GM12878 (cell line): ENCODE measurements at regions not wholly inside any gene's neighbourhood (a gene's known extent, or its start where the extent isn't known, plus 50 kb on each side); places are given as distances from the start of the nearest gene placed in this dataset.

ENCODE experiments used
- GABPA ChIP-seq: IDR thresholded peaks from 2 replicates; pipeline ENCODE4 v1.6.1; 2014; ENCODE audit warnings: antibody characterized with exemption, low read depth, mild to moderate bottlenecking, inconsistent platforms
- PML ChIP-seq: IDR thresholded peaks from 2 replicates; pipeline ENCODE4 v1.6.1; 2012; ENCODE audit warnings: low read length, inconsistent platforms
- TF ChIP-seq, protein P1 (sequence below), 3 experiments: IDR thresholded peaks in 2 of 3; conservative IDR thresholded peaks in 1 of 3; 2 replicates each; pipeline ENCODE4 v1.5.1; 2011; ENCODE audit warnings: low read depth in 3 of 3, low read length in 3 of 3, mild to moderate bottlenecking in 3 of 3, control low read depth in 2 of 3, moderate library complexity in 2 of 3, inconsistent platforms in 1 of 3, mixed read lengths in 1 of 3; ENCODE audit not compliant: control insufficient read depth in 2 of 3, insufficient read depth in 1 of 3; ENCODE audit errors: extremely low read depth in 1 of 3

DNA sequence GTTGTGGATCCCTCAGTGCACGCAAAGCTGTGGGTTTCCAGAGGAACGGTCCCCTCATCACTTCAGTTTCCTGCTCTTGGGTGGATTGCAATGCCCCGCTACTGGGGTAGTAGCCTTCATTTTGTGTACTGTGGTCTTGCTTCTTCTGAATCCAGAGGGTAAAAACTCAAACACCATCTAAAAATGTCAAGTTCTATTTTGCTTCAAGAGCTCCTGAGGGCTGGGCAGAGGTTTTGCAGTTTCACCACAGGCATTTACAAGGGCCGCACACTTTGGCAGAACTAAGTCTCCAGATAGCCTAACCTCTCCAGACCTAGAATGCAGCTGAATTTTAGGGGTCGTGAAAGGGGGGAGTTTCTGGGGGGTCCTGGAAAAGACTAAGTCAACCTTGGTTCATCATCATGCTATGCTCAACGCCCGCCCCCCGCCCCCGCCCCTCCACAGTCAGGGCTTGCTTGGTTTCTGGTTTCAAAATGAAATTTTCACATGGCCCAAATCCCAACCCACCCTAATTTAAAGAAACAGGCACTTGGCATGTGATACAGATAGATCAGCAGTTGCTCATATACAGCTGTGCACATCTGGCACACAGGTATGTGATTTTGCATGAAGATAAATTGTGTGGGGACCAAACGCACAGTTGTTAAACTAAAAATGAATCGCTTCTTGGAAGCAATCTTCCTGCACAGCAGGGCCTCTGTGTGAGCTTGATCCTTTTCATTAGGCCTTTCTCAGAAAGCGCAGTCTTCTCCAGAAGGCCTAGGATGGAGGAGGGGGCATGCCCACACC, 329.6 kb downstream of the OSR1 start:
- TF ChIP-seq, protein P1, sequence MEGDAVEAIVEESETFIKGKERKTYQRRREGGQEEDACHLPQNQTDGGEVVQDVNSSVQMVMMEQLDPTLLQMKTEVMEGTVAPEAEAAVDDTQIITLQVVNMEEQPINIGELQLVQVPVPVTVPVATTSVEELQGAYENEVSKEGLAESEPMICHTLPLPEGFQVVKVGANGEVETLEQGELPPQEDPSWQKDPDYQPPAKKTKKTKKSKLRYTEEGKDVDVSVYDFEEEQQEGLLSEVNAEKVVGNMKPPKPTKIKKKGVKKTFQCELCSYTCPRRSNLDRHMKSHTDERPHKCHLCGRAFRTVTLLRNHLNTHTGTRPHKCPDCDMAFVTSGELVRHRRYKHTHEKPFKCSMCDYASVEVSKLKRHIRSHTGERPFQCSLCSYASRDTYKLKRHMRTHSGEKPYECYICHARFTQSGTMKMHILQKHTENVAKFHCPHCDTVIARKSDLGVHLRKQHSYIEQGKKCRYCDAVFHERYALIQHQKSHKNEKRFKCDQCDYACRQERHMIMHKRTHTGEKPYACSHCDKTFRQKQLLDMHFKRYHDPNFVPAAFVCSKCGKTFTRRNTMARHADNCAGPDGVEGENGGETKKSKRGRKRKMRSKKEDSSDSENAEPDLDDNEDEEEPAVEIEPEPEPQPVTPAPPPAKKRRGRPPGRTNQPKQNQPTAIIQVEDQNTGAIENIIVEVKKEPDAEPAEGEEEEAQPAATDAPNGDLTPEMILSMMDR (IDR thresholded peaks at IDR 0.05 in 2 of 3, conservative IDR thresholded peaks at IDR 0.05 in 1 of 3; ENCODE audit: control insufficient read depth in 2 of 3, extremely low read depth in 1 of 3, insufficient read depth in 1 of 3, low read depth in 3 of 3, low read length in 3 of 3): no peak
- no peak for TF ChIP-seq GABPA
- no peak for TF ChIP-seq PML
